BJ (cell line): ENCODE measurements at regions not wholly inside any gene's neighbourhood (a gene's known extent, or its start where the extent isn't known, plus 50 kb on each side); places are given as distances from the start of the nearest gene placed in this dataset.

Experiments
- CTCF ChIA-PET: fragments of 350-600 bp; formaldehyde crosslinking; extraction: SDS; loops from one replicate; lab custom pipeline; 2021; ENCODE audit warnings: antibody characterized with exemption, inconsistent platforms; lab: Yijun Ruan, JAX
- POLR2A ChIA-PET: fragments of 300-600 bp; sonication (Branson Sonifier 250); formaldehyde crosslinking; extraction: SDS; loops from one replicate; lab custom pipeline; 2021; ENCODE audit warnings: antibody characterized with exemption; lab: Charles Lee
- DNase-seq: peaks from one replicate; pipeline ENCODE4 v3.0.0-alpha.2; 2011; ENCODE audit warnings: low read depth
- H3K27me3 ChIP-seq: 2 replicates; pipeline ENCODE4 v1.6.0; 2011; ENCODE audit warnings: low read length; ENCODE audit not compliant: control insufficient read depth, insufficient read depth
- H3K36me3 ChIP-seq: 2 replicates; pipeline ENCODE4 v1.5.1; 2011; ENCODE audit warnings: low read length; ENCODE audit not compliant: control insufficient read depth, insufficient read depth
- H3K4me3 ChIP-seq: 2 replicates; pipeline ENCODE4 v1.5.1; 2011; ENCODE audit warnings: low read depth, mild to moderate bottlenecking, control low read depth, low read length
- CTCF ChIP-seq: IDR thresholded peaks from 2 replicates; pipeline ENCODE4 v1.5.1; 2011; ENCODE audit warnings: low read depth, mild to moderate bottlenecking, control low read depth, inconsistent platforms, low read length, moderate library complexity; ENCODE audit not compliant: insufficient read depth

DNA sequence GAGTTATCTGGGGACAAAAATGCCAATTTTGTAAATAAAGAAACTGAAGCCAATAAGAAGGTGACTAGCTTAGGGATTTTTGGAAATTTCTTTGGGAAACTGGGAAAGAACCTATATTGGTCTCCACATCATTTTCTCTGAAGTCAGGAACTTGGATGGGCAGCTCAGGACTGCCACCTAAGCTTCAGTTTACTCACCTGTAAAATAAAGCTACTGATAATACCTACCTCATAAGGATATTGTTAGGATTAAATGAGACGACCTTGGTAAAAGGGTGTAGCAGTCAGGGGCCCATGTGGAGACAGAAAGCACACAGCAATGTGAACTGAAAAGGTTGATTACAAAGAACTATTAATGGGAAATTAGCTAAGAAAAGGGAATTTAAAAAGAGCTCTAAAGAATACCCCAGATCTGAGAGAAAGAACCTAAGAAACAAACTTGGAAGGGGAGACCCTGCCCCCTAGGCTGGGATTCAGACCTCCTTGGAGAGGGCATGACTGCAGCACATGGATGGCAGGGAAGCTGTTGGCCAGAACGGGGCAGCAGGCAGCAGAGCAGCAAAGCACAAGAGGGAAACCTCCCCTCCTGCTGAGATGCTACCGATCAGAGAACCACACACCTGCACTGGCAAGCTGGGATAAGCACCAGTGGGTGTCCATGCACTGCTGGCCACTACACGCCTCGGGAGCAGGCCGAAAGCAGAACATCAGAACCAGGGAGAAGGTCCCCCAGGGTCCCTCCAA, 83.7 kb upstream of the THBS1 start:
- no peak for TF ChIP-seq CTCF
- no peak for DNase-seq
- H3K36me3 ChIP-seq = no peaks in the 10 kb centered on the region
- ChIA-PET POLR2A (interaction anchor here (0.6 to 1.1 kb wide), 3 partner anchors 25 to 206 kb away, joined by 3 to 7 read pairs (median 4); no protein-coding TSS in a partner anchor), CTCF (interaction anchor here (1.0 to 3.0 kb wide), 5 partner anchors 9 to 82 kb away, joined by 3 to 17 read pairs (median 6); partner anchors contain the start of gene THBS1)
- no peak overlapping the region for H3K4me3 ChIP-seq
- H3K27me3 ChIP-seq = no peaks in the 10 kb centered on the region

DNA sequence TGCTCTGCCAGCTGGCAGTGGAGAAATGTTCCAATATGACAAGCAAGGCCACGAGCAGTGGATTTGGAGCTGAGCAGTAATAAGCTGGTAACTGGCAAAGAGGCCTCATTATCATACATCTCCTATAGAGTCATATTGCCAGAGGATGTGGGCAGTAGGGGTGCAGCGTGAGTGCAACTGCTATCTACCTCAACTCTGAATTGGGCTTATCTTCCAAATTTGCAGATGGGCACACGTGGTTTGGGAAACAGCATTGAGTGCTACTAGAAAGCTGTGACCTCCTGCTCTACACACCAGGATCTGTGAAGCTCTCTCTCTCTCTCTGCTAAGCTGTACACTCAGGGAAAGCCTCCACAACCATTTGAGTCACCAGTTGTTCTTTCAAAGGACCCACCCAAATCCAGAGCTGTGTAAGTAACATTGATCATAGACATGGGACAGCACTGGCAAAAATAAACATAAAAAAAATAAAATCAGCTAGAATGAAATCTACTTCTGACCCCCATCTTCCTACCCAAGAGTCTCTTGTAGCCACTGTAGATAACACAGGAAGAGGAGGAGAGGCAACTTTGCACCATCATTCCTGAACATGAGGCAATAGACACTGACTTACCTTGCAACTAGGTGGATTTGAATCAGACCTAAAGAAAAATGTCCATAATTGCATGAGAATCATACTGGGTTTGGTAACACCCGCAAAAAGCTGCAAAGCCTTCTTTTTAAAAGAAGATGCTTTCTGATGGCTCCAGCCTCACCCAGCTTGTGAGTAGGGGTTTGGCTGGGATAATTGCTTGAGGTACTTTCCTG, 82.9 kb upstream of the THBS1 start:
- Histone ChIP-seq H3K4me3 (no peak overlapping the region), H3K27me3 (no peaks in the 10 kb centered on the region), H3K36me3 (no peaks in the 10 kb centered on the region)
- no peak for TF ChIP-seq CTCF
- POLR2A ChIA-PET = interaction anchor here (0.6 to 0.9 kb wide), 4 partner anchors 33 to 790 kb away, joined by 3 to 4 read pairs (median 3); no protein-coding TSS in a partner anchor
- DNase-seq = no peak
- CTCF ChIA-PET = interaction anchor here (1.0 to 3.0 kb wide), 5 partner anchors 11 to 81 kb away, joined by 3 to 17 read pairs (median 6); partner anchors contain the start of gene THBS1

DNA sequence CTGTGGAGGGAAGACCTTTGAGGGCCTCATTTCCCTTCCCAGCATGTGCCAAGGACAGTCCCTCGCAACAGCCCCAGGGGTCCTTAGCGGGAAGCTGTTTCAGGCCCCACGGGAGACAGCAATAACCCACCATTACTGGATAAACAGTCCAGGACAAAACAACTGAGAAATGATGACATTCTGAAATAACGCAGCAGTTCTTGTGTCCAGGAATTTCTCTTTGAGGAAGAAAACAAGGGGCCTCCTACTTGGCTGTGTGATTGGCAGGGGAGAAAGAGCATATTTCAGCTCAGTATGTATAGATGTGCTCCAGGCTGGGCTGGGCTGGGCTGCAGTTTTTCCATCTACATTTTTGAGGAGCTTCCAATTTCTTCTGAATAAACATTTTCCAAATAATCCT, 82.2 kb upstream of the THBS1 start:
- Histone ChIP-seq H3K4me3 (no peak overlapping the region), H3K27me3 (no peaks in the 10 kb centered on the region), H3K36me3 (no peaks in the 10 kb centered on the region)
- ChIA-PET POLR2A (interaction anchor here (0.6 to 0.9 kb wide), 5 partner anchors 24 to 791 kb away, joined by 3 to 4 read pairs (median 3); no protein-coding TSS in a partner anchor), CTCF (interaction anchor here (1.0 to 3.0 kb wide), 5 partner anchors 11 to 81 kb away, joined by 3 to 17 read pairs (median 6); partner anchors contain the start of gene THBS1)
- DNase-seq = no peak
- TF ChIP-seq CTCF = no peak

DNA sequence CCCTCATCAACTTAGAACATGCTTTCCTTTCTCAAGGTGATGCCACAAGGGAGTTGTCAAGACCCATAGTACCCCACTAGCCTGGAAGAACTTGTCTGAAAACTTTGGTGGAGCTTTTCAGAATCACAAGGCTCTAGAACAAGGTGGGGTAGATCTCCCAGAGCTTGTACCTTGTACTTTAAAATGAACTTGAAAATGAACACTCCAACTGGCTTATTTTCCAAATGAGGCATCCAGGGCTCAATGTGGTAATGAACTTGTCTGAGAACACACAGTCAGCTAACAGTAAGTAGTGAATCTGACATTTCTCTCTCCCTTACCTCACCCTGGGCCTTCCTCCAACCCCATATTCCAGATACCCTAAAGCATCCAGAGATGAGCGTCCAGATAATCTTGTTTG, 81.8 kb upstream of the THBS1 start:
- Histone ChIP-seq H3K27me3 (no peaks in the 10 kb centered on the region), H3K36me3 (no peaks in the 10 kb centered on the region), H3K4me3 (no peak overlapping the region)
- ChIA-PET POLR2A (interaction anchor here (0.6 to 0.8 kb wide), 3 partner anchors 25 to 120 kb away, joined by 3 to 4 read pairs (median 3); no protein-coding TSS in a partner anchor), CTCF (interaction anchor here (0.6 to 3.0 kb wide), 5 partner anchors 12 to 80 kb away, joined by 3 to 17 read pairs (median 3); partner anchors contain the start of gene THBS1)
- TF ChIP-seq CTCF = no peak
- no peak for DNase-seq

- no peak for TF ChIP-seq CTCF
- no peaks in the 10 kb centered on the region for H3K27me3 ChIP-seq
- H3K4me3 ChIP-seq = no peak overlapping the region
- ChIA-PET POLR2A (interaction anchor here (0.5 to 1.2 kb wide), 4 partner anchors 24 to 139 kb away, joined by 3 to 4 read pairs (median 3); no protein-coding TSS in a partner anchor), CTCF (interaction anchor here (0.6 to 1.2 kb wide), 2 partner anchors 12 to 24 kb away, joined by 3 read pairs; no protein-coding TSS in a partner anchor)
- peak; percentile 49 for DNase-seq
- no peaks in the 10 kb centered on the region for H3K36me3 ChIP-seq
Observed at GRCh38 chr15:39499681-39500080, 81.2 kb upstream of the THBS1 start.
